NCI-H524 (cell line): ENCODE measurements at regions not wholly inside any gene's neighbourhood (a gene's known extent, or its start where the extent isn't known, plus 50 kb on each side); places are given as distances from the start of the nearest gene placed in this dataset.

Experiments used
- DNase-seq, 2 experiments: peaks; one replicate each; lab custom pipeline; 2025; lab: John Stamatoyannopoulos, UW

- DNase-seq: no peak
Observed at GRCh38 chr6:156648616-156649015, 128.6 kb upstream of the ARID1B start.

GRCh38 chr6:156647991-156648390, 129.2 kb upstream of the ARID1B start:
- no peak for DNase-seq

GRCh38 chr6:156647140-156647784, 129.9 kb upstream of the ARID1B start:
- no peak for DNase-seq

GRCh38 chr6:156646496-156646895, 130.7 kb upstream of the ARID1B start:
- DNase-seq: no peak

GRCh38 chr6:156645097-156645496, 132.1 kb upstream of the ARID1B start:
- no peak for DNase-seq

- no peak for DNase-seq
Observed at GRCh38 chr6:156639009-156639721, 138.0 kb upstream of the ARID1B start.

- DNase-seq: no peak
Observed at GRCh38 chr6:156638581-156638980, 138.6 kb upstream of the ARID1B start.

GRCh38 chr6:156634951-156635371, 142.2 kb upstream of the ARID1B start:
- DNase-seq: no peak

- no peak for DNase-seq
Observed at GRCh38 chr6:156634048-156634447, 143.1 kb upstream of the ARID1B start.

- no peak for DNase-seq
Observed at GRCh38 chr6:156633291-156633690, 143.9 kb upstream of the ARID1B start.

GRCh38 chr6:156630613-156631302, 146.4 kb upstream of the ARID1B start:
- no peak for DNase-seq

- no peak for DNase-seq
Observed at GRCh38 chr6:156628805-156629204, 148.4 kb upstream of the ARID1B start.

- no peak for DNase-seq
Observed at GRCh38 chr6:156627524-156627923, 149.7 kb upstream of the ARID1B start.

- DNase-seq: no peak
Observed at GRCh38 chr6:156622185-156622584, 155.0 kb upstream of the ARID1B start.

GRCh38 chr6:156620331-156620730, 156.8 kb upstream of the ARID1B start:
- DNase-seq: no peak

GRCh38 chr6:156618600-156619205, 158.5 kb upstream of the ARID1B start:
- peak; percentile 100 for DNase-seq

GRCh38 chr6:156617941-156618340, 159.2 kb upstream of the ARID1B start:
- DNase-seq: peak in 1 of 2 experiments; percentile 60

GRCh38 chr6:156617376-156617775, 159.8 kb upstream of the ARID1B start:
- peak; percentile 69 to 83 for DNase-seq

GRCh38 chr6:156616495-156616894, 160.7 kb upstream of the ARID1B start:
- DNase-seq: no peak

- DNase-seq: no peak
Observed at GRCh38 chr6:156613996-156614395, 163.2 kb upstream of the ARID1B start.

GRCh38 chr6:156612361-156612760, 164.8 kb upstream of the ARID1B start:
- no peak for DNase-seq

- no peak for DNase-seq
Observed at GRCh38 chr6:156602066-156602385, 175.2 kb upstream of the ARID1B start.
